T-helper 2 cell treated with Interferon-gamma antibody and Interleukin-4, amounts not matched to agents 5 μg/mL and 100 μg/mL, for 36 hours (primary cell): ENCODE measurements at regions not wholly inside any gene's neighbourhood (a gene's known extent, or its start where the extent isn't known, plus 50 kb on each side); places are given as distances from the start of the nearest gene placed in this dataset.

Experiments used
- DNase-seq: peaks from one replicate; pipeline ENCODE4 v3.0.0; 2021; ENCODE audit warnings: low spot score
- H3K27ac Mint-ChIP-seq: one replicate; pipeline ENCODE4 v1.8.0; 2021; ENCODE audit warnings: mild to moderate bottlenecking, mixed read lengths
- H3K27me3 Mint-ChIP-seq: one replicate; pipeline ENCODE4 v1.8.0; 2021; ENCODE audit warnings: low read depth, mixed read lengths
- H3K36me3 Mint-ChIP-seq: one replicate; pipeline ENCODE4 v1.8.0; 2021; ENCODE audit warnings: low read depth, mixed read lengths
- H3K4me1 Mint-ChIP-seq: one replicate; pipeline ENCODE4 v1.8.0; 2021; ENCODE audit warnings: low read depth, mixed read lengths
- H3K4me3 Mint-ChIP-seq: one replicate; pipeline ENCODE4 v1.8.0; 2022; ENCODE audit warnings: mild to moderate bottlenecking, moderate library complexity, mixed read lengths
- H3K9me3 Mint-ChIP-seq: one replicate; pipeline ENCODE4 v1.8.0; 2021; ENCODE audit warnings: mixed read lengths

GRCh38 chr12:127396734-127397133 lies 870.2 kb upstream of the TMEM132C start:
- Mint-ChIP-seq H3K9me3 (no peaks in the 10 kb centered on the region), H3K4me3 (no peak overlapping the region), H3K4me1 (no peaks in the 10 kb centered on the region), H3K36me3 (no peaks in the 10 kb centered on the region), H3K27ac (no peak overlapping the region), H3K27me3 (no peaks in the 10 kb centered on the region)
- no peak for DNase-seq

DNA sequence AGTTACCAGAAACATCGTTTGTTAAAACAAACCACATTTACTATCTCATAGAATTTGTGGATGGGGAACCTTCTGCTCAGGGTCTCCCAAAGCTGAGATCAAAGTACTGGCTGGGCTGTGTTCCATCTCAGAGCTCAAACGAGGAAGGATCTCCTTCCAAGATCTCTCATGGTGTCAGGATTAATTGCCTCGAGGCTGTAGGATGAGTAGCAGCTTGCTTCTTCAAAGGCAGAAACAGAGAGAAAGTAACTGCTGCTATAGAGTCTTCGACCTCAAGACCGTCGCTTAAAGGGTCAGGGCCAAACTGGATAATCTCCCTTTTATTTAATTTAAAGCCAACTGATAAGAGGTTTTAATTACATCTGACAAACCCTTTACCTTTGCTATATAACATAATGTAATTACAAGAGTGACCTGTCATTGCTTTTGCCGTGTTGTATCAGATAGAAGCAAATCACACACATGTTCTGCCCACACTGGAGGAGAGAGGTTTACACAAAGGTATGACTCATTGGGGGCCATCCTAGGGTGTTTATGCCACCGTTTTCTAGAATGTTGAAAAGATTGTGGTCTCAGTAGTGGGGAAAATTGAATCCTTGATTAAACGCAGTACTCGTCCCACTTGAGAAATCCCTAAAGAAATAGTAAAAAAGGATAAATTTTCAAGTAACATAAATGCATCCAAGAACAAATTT lies 868.8 kb upstream of the TMEM132C start:
- H3K4me1 Mint-ChIP-seq, result no peaks in the 10 kb centered on the region
- H3K9me3 Mint-ChIP-seq, result no peaks in the 10 kb centered on the region
- DNase-seq, result no peak

DNA sequence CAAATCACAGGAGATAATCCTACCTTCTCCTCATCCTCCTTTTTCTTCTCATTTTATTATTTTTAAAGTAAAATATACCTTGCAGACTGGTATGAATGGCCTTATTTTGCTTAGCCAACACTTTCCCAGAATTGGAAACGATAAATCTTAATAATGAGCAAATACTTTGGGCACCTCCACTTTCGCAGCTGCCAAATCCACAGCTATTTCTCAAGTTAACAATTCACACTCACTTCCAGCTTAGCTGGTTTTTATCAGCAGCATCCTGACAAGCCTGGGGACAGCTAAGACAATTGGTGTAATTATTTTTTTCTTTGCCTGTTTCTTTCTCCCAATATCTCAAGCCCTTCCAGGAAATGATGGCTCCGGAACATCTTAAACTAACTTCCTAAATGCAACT lies 867.5 kb upstream of the TMEM132C start:
- Mint-ChIP-seq H3K27ac (no peak overlapping the region), H3K36me3 (no peaks in the 10 kb centered on the region), H3K4me1 (no peaks in the 10 kb centered on the region), H3K9me3 (no peaks in the 10 kb centered on the region), H3K27me3 (no peaks in the 10 kb centered on the region), H3K4me3 (no peak overlapping the region)
- DNase-seq, result no peak

More for the DNA sequence above, 868.8 kb upstream of the TMEM132C start:
- no peaks in the 10 kb centered on the region for H3K27me3 Mint-ChIP-seq
- H3K27ac Mint-ChIP-seq, result no peak overlapping the region
- no peak overlapping the region for H3K4me3 Mint-ChIP-seq
- H3K36me3 Mint-ChIP-seq, result no peaks in the 10 kb centered on the region

- Mint-ChIP-seq H3K4me1 (no peaks in the 10 kb centered on the region), H3K27me3 (no peaks in the 10 kb centered on the region), H3K27ac (no peak overlapping the region), H3K36me3 (no peaks in the 10 kb centered on the region), H3K4me3 (no peak overlapping the region), H3K9me3 (no peaks in the 10 kb centered on the region)
- no peak for DNase-seq
Measured at GRCh38 chr12:127400221-127400620, 866.7 kb upstream of the TMEM132C start.

- Mint-ChIP-seq H3K27ac (no peak overlapping the region), H3K4me1 (no peaks in the 10 kb centered on the region), H3K36me3 (no peaks in the 10 kb centered on the region), H3K4me3 (no peak overlapping the region), H3K27me3 (no peaks in the 10 kb centered on the region), H3K9me3 (no peaks in the 10 kb centered on the region)
- no peak for DNase-seq
Measured at GRCh38 chr12:127401005-127401404, 866.0 kb upstream of the TMEM132C start.

- H3K4me1 Mint-ChIP-seq, result no peaks in the 10 kb centered on the region
- H3K27me3 Mint-ChIP-seq, result no peaks in the 10 kb centered on the region
- no peak for DNase-seq
- H3K36me3 Mint-ChIP-seq, result no peaks in the 10 kb centered on the region
- no peak overlapping the region for H3K27ac Mint-ChIP-seq
- no peaks in the 10 kb centered on the region for H3K9me3 Mint-ChIP-seq
- no peak overlapping the region for H3K4me3 Mint-ChIP-seq
Measured at GRCh38 chr12:127401536-127401935, 865.4 kb upstream of the TMEM132C start.

DNA sequence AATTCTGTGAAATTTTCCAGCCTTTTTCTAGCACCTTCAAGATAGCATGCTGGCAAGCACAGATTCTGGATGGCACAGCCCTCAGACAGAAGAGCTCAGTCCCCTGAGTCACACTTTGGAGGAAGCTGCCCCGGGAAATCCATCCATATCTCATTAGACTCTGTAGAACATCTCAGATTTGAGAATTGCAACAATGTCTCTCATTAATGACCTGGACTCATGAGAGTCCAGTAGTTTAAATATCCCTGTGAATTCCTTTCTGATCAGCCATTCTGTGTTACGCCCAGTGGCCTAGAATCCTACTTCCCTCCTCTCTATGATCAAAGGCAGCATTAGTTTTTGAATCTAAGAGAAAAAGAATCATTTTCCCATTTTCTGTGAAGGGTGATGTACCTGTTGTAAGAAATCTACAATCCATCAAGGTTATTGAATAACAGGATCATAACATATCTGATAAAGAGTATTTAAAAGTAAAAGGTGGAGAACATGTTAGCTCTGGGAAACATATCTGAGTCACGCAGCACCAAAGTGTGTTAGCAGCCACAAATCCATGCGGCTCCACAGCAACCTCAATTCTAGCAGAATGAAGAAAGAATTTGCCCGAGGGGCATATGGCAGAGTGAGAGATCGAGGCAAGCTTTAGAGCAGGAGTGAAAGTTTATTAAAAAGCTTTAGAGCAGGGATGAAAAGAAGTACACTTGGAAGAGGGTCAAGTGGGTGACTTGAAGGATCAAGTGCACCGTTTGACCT lies 855.6 kb upstream of the TMEM132C start:
- H3K27me3 Mint-ChIP-seq, result no peaks in the 10 kb centered on the region
- no peak overlapping the region for H3K4me3 Mint-ChIP-seq
- H3K4me1 Mint-ChIP-seq, result no peaks in the 10 kb centered on the region
- no peak for DNase-seq
- H3K36me3 Mint-ChIP-seq, result no peaks in the 10 kb centered on the region
- no peak overlapping the region for H3K27ac Mint-ChIP-seq
- H3K9me3 Mint-ChIP-seq, result no peaks in the 10 kb centered on the region

- Mint-ChIP-seq H3K4me3 (no peak overlapping the region), H3K9me3 (peaks cover 2% of the 10 kb centered on the region)
Measured at GRCh38 chr12:127411981-127412380, 855.0 kb upstream of the TMEM132C start.

GRCh38 chr12:127412866-127413265 lies 854.1 kb upstream of the TMEM132C start:
- Mint-ChIP-seq H3K4me3 (no peak overlapping the region), H3K27ac (no peak overlapping the region), H3K27me3 (no peaks in the 10 kb centered on the region), H3K9me3 (peaks cover 8% of the 10 kb centered on the region), H3K36me3 (no peaks in the 10 kb centered on the region), H3K4me1 (no peaks in the 10 kb centered on the region)
- no peak for DNase-seq

More at GRCh38 chr12:127411981-127412380, 855.0 kb upstream of the TMEM132C start:
- Mint-ChIP-seq H3K4me1 (no peaks in the 10 kb centered on the region), H3K27ac (no peak overlapping the region), H3K27me3 (no peaks in the 10 kb centered on the region), H3K36me3 (no peaks in the 10 kb centered on the region)
- DNase-seq, result no peak

DNA sequence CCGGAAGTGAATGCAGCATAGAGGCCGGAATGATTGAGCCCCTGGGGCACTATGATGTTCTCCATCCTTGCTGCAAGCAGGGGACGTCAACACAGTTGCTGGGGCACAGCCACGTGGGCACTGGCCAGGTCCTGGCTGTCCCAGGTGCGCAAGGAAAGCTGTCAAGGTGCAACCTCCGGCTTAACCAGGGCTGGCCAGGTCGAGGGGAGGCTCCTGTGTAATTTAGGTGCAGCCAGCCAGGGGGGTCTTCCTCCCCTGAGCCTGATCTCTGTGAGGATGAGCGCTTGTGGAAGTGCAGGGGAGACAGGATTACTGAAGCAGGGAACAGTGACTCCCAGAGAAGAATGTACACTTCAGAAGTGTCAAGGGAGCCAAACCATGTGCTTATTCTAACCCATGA lies 852.8 kb upstream of the TMEM132C start:
- H3K27ac Mint-ChIP-seq, result no peak overlapping the region
- H3K4me3 Mint-ChIP-seq, result no peak overlapping the region
- H3K36me3 Mint-ChIP-seq, result no peaks in the 10 kb centered on the region
- DNase-seq, result no peak
- H3K27me3 Mint-ChIP-seq, result no peaks in the 10 kb centered on the region
- peaks cover 17% of the 10 kb centered on the region for H3K9me3 Mint-ChIP-seq
- H3K4me1 Mint-ChIP-seq, result no peaks in the 10 kb centered on the region

GRCh38 chr12:127414636-127415035 lies 852.3 kb upstream of the TMEM132C start:
- Mint-ChIP-seq H3K36me3 (no peaks in the 10 kb centered on the region), H3K4me3 (no peak overlapping the region), H3K4me1 (no peaks in the 10 kb centered on the region), H3K9me3 (peaks cover 17% of the 10 kb centered on the region), H3K27ac (no peak overlapping the region), H3K27me3 (no peaks in the 10 kb centered on the region)
- no peak for DNase-seq

- H3K27ac Mint-ChIP-seq, result no peak overlapping the region
- no peaks in the 10 kb centered on the region for H3K27me3 Mint-ChIP-seq
- H3K4me1 Mint-ChIP-seq, result no peaks in the 10 kb centered on the region
- no peak for DNase-seq
- no peak overlapping the region for H3K4me3 Mint-ChIP-seq
- H3K36me3 Mint-ChIP-seq, result no peaks in the 10 kb centered on the region
- peaks cover 24% of the 10 kb centered on the region for H3K9me3 Mint-ChIP-seq
Measured at GRCh38 chr12:127416796-127417195, 850.2 kb upstream of the TMEM132C start.

DNA sequence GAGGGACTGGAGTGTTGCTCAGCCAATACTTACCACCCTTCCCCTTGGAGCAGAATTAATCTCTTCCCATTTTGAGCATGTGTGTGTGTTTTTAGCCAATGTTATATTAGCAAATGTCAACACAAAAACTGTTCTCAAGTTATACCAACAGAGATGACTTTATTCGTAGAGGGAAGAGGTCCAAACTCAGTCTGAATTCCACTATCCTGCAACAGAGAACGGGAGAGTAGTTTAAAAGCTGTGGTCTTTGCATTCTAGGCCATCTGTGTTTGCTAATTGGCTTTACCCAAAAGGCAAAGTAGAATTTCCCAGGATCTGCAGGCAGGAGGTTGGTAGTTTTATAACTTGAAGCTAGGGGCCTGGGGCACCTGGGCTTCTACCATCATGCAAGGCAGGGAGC lies 847.9 kb upstream of the TMEM132C start:
- Mint-ChIP-seq H3K9me3 (peaks cover 24% of the 10 kb centered on the region), H3K4me3 (no peak overlapping the region), H3K27ac (no peak overlapping the region), H3K36me3 (no peaks in the 10 kb centered on the region), H3K27me3 (no peaks in the 10 kb centered on the region), H3K4me1 (no peaks in the 10 kb centered on the region)
- DNase-seq, result no peak

DNA sequence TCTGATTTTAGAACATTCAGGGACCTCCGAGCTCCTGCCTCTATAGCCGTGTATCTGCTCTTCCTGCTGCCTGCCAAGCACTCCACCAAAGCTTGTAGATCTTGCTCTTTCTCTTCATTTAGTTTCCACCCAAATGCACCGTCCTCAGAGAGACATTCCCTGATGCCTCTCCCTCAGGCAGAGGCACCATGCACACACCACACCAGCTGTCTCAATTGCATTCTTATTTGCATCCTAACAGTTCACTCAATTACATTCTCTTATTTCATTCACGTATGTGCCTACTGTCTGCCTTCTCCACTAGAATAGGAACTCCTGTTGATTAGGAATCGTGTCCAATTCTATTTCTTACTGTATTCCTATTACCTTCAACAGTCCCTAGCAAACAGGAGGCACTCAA lies 845.4 kb upstream of the TMEM132C start:
- no peak for DNase-seq
- H3K9me3 Mint-ChIP-seq, result peaks cover 28% of the 10 kb centered on the region
- no peaks in the 10 kb centered on the region for H3K36me3 Mint-ChIP-seq
- H3K27ac Mint-ChIP-seq, result no peak overlapping the region
- H3K4me1 Mint-ChIP-seq, result no peaks in the 10 kb centered on the region
- H3K27me3 Mint-ChIP-seq, result no peaks in the 10 kb centered on the region
- no peak overlapping the region for H3K4me3 Mint-ChIP-seq
